Inflammatory macrophage treated with lipopolysaccharide for 4 hours (primary cell): ENCODE measurements at regions not wholly inside any gene's neighbourhood (a gene's known extent, or its start where the extent isn't known, plus 50 kb on each side); places are given as distances from the start of the nearest gene placed in this dataset.
A peak's percentile ranks its signal among the peaks of the same experiment; 100 is the strongest.

Experiments
- DNase-seq: peaks from one replicate; pipeline ENCODE4 v3.0.0-alpha.2; 2020

GRCh38 chr13:26456650-26457049 lies 100.8 kb upstream of the WASF3 start:
- DNase-seq = no peak

- DNase-seq = no peak
These were observed 100.3 kb upstream of the WASF3 start for GRCh38 chr13:26457212-26457611.

GRCh38 chr13:26458196-26458749 lies 99.2 kb upstream of the WASF3 start:
- no peak for DNase-seq

- DNase-seq = no peak
These were observed 98.0 kb upstream of the WASF3 start for GRCh38 chr13:26459276-26460131.

GRCh38 chr13:26460648-26461047 lies 96.8 kb upstream of the WASF3 start:
- DNase-seq = no peak

GRCh38 chr13:26463296-26463695 lies 94.2 kb upstream of the WASF3 start:
- DNase-seq = no peak

- DNase-seq = no peak
These were observed 93.6 kb upstream of the WASF3 start for GRCh38 chr13:26463848-26464247.

GRCh38 chr13:26465514-26465913 lies 92.0 kb upstream of the WASF3 start:
- DNase-seq = no peak

GRCh38 chr13:26465954-26466353 lies 91.5 kb upstream of the WASF3 start:
- DNase-seq = no peak

GRCh38 chr13:26468265-26468801 lies 89.2 kb upstream of the WASF3 start:
- no peak for DNase-seq

GRCh38 chr13:26469602-26470001 lies 87.9 kb upstream of the WASF3 start:
- DNase-seq = no peak

GRCh38 chr13:26471807-26472206 lies 85.7 kb upstream of the WASF3 start:
- no peak for DNase-seq

- no peak for DNase-seq
These were observed 83.8 kb upstream of the WASF3 start for GRCh38 chr13:26473571-26474230.

GRCh38 chr13:26474286-26474685 lies 83.2 kb upstream of the WASF3 start:
- no peak for DNase-seq

- no peak for DNase-seq
These were observed 82.0 kb upstream of the WASF3 start for GRCh38 chr13:26475176-26476110.

GRCh38 chr13:26476111-26476781 lies 81.2 kb upstream of the WASF3 start:
- no peak for DNase-seq

- DNase-seq = no peak
These were observed 80.7 kb upstream of the WASF3 start for GRCh38 chr13:26476782-26477142.

- no peak for DNase-seq
These were observed 79.8 kb upstream of the WASF3 start for GRCh38 chr13:26477681-26478080.

GRCh38 chr13:26480246-26480855 lies 77.1 kb upstream of the WASF3 start:
- no peak for DNase-seq

GRCh38 chr13:26482451-26483197 lies 74.9 kb upstream of the WASF3 start:
- DNase-seq = peak; percentile 53

GRCh38 chr13:26483546-26483945 lies 73.9 kb upstream of the WASF3 start:
- DNase-seq = no peak
